Subcutaneous abdominal adipose tissue (tissue), 5 donors: ENCODE measurements at regions not wholly inside any gene's neighbourhood (a gene's known extent, or its start where the extent isn't known, plus 50 kb on each side); places are given as distances from the start of the nearest gene placed in this dataset.

Experiments
- H3K27ac ChIP-seq: one replicate; pipeline ENCODE4 v1.7.0; 2013; ENCODE audit warnings: low read depth, mild to moderate bottlenecking, inconsistent platforms, low read length, moderate library complexity
- H3K27me3 ChIP-seq, 5 donors: one replicate each; pipeline ENCODE4 v1.7.0; 2013; ENCODE audit warnings: low read length in 5 of 5, inconsistent platforms in 1 of 5; ENCODE audit not compliant: control insufficient read depth in 5 of 5, insufficient read depth in 4 of 5
- H3K36me3 ChIP-seq, 5 donors: one replicate each; pipeline ENCODE4 v1.7.0; 2013; ENCODE audit warnings: low read length in 5 of 5; ENCODE audit not compliant: control insufficient read depth in 5 of 5, insufficient read depth in 5 of 5
- H3K4me1 ChIP-seq, 5 donors: one replicate each; pipeline ENCODE4 v1.7.0; 2013; ENCODE audit warnings: low read length in 5 of 5, mild to moderate bottlenecking in 3 of 5, moderate library complexity in 1 of 5; ENCODE audit not compliant: control insufficient read depth in 5 of 5, insufficient read depth in 5 of 5
- H3K4me3 ChIP-seq, 5 donors: one replicate each; pipeline ENCODE4 v1.7.0; 2013; ENCODE audit warnings: low read length in 5 of 5, low read depth in 1 of 5
- H3K9ac ChIP-seq, 5 donors: one replicate each; pipeline ENCODE4 v1.7.0; 2013; ENCODE audit warnings: low read length in 5 of 5, mild to moderate bottlenecking in 4 of 5, moderate library complexity in 3 of 5
- H3K9me3 ChIP-seq, 5 donors: one replicate each; pipeline ENCODE4 v1.7.0; 2013; ENCODE audit warnings: low read length in 5 of 5; ENCODE audit not compliant: control insufficient read depth in 5 of 5
- donor health status: healthy.
- donor health status: healthy.
- donor health status: healthy.
- donor health status: healthy.
- donor health status: healthy.

- no peak overlapping the region for H3K9ac ChIP-seq
- H3K27me3 ChIP-seq, result peaks cover 17 to 40% (median 20%) of the 10 kb centered on the region in 5 donors
- no peak overlapping the region for H3K27ac ChIP-seq
- no peaks in the 10 kb centered on the region for H3K4me1 ChIP-seq
- H3K9me3 ChIP-seq, result no peaks in the 10 kb centered on the region
- no peaks in the 10 kb centered on the region for H3K36me3 ChIP-seq
- no peak overlapping the region for H3K4me3 ChIP-seq
Observed at GRCh38 chr1:4000811-4001251, 100.8 kb upstream of the C1orf174 start.

DNA sequence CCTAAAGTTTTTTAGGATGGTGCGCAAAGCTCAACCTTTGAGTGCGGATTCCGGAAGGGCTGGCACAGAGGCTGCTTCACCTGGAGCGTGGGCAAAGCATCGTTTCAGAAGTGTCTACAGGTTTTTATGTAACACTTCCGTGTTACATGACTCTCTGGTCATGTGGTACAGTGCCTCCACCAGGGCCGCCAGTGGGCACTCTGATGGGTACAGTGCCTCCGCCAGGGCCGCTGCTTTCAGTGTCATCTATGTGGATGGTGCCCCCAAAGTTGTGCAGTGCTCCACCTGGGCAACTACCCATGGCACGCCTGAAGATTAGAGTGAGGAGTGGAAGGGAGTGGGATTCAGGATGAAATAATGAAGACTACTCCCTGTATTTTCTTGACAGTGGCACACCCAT lies 101.4 kb upstream of the C1orf174 start:
- peaks cover 17 to 40% (median 23%) of the 10 kb centered on the region in 5 donors for H3K27me3 ChIP-seq
- no peak overlapping the region for H3K9ac ChIP-seq
- peaks cover 0 to 4% (median 0%) of the 10 kb centered on the region in 5 donors for H3K9me3 ChIP-seq
- H3K4me3 ChIP-seq, result no peak overlapping the region
- no peak overlapping the region for H3K27ac ChIP-seq
- no peaks in the 10 kb centered on the region for H3K36me3 ChIP-seq
- no peaks in the 10 kb centered on the region for H3K4me1 ChIP-seq

DNA sequence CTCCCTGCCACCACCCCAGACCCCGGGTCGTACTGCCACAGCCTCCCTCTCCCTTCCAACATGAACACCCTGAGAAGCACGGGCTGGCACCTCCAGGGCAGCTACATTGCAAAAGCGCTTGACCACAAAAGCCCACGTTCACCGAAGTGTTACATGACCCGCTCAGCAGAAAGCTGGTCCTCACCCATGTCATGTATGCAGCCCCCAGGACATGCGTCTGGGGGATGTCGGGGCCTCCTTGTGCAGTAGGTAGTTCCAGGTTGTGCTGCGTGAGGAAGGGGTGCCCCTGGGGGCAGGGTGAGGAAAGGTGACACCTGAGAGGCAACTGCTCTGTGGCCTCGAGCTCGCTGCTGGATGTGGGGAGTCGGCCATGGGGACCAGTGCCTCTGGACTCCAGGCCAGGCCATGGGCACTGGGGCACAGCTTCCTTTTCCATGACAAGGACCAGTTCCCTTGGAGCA lies 102.0 kb upstream of the C1orf174 start:
- Histone ChIP-seq H3K4me3 (no peak overlapping the region), H3K27me3 (peaks cover 17 to 37% (median 20%) of the 10 kb centered on the region in 5 donors), H3K9ac (no peak overlapping the region), H3K4me1 (no peaks in the 10 kb centered on the region), H3K9me3 (peaks cover 0 to 10% (median 0%) of the 10 kb centered on the region in 5 donors), H3K36me3 (no peaks in the 10 kb centered on the region), H3K27ac (no peak overlapping the region)

- Histone ChIP-seq H3K9me3 (peaks cover 0 to 14% (median 3%) of the 10 kb centered on the region in 5 donors), H3K36me3 (no peaks in the 10 kb centered on the region), H3K27me3 (peaks cover 17 to 34% (median 20%) of the 10 kb centered on the region in 5 donors), H3K4me3 (no peak overlapping the region), H3K9ac (no peak overlapping the region), H3K27ac (no peak overlapping the region), H3K4me1 (no peaks in the 10 kb centered on the region)
Observed at GRCh38 chr1:4002741-4003140, 102.7 kb upstream of the C1orf174 start.

- Histone ChIP-seq H3K36me3 (no peaks in the 10 kb centered on the region), H3K27ac (no peak overlapping the region), H3K4me3 (no peak overlapping the region), H3K9me3 (peaks cover 0 to 18% (median 8%) of the 10 kb centered on the region in 5 donors), H3K4me1 (no peaks in the 10 kb centered on the region), H3K27me3 (peaks cover 14 to 34% (median 18%) of the 10 kb centered on the region in 5 donors), H3K9ac (no peak overlapping the region)
Observed at GRCh38 chr1:4003846-4004505, 103.9 kb upstream of the C1orf174 start.

GRCh38 chr1:4004635-4005430 lies 104.8 kb upstream of the C1orf174 start:
- Histone ChIP-seq H3K4me1 (no peaks in the 10 kb centered on the region), H3K27me3 (peaks cover 13 to 32% (median 14%) of the 10 kb centered on the region in 5 donors), H3K9ac (no peak overlapping the region), H3K9me3 (peaks cover 0 to 18% (median 8%) of the 10 kb centered on the region in 5 donors), H3K36me3 (no peaks in the 10 kb centered on the region), H3K27ac (no peak overlapping the region), H3K4me3 (no peak overlapping the region)

GRCh38 chr1:4005431-4005830 lies 105.4 kb upstream of the C1orf174 start:
- Histone ChIP-seq H3K4me1 (no peaks in the 10 kb centered on the region), H3K27ac (no peak overlapping the region), H3K9me3 (peaks cover 0 to 18% (median 8%) of the 10 kb centered on the region in 5 donors), H3K36me3 (no peaks in the 10 kb centered on the region), H3K27me3 (peaks cover 9 to 31% (median 14%) of the 10 kb centered on the region in 5 donors), H3K9ac (no peak overlapping the region), H3K4me3 (no peak overlapping the region)

DNA sequence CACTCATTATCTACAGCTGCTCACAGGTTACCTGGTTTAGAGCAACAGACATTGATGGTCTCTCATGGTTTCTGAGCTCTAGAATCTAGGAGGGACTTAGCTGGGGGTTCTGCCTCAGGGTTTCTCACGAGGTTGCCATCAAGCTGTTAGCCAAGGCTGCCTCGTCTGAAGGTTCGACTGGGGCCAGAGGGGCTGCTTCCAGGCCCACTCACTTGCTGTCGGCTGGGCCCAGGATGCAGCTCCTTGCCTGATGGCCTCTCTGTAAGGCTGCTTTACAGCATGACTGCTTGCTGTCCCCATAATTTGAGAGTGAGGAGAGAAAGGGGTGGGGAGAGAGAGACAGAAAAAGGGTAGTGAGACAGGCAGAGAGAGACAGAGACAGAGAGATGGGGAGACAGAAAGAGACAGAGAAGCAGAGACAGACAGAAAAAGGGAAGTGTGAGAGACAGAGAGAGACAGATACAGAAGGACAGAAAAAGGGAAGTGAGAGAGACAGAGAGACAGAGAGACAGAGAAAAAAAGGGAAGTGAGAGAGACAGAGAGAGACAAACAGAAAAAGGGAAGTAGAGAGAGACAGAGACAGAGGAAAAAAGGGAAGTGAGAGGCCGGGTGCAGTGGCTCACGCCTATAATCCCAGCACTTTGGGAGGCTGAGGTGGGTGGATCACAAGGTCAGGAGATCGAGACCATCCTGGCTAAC lies 106.8 kb upstream of the C1orf174 start:
- Histone ChIP-seq H3K4me3 (no peak overlapping the region), H3K27ac (no peak overlapping the region), H3K36me3 (no peaks in the 10 kb centered on the region), H3K4me1 (no peaks in the 10 kb centered on the region), H3K9ac (no peak overlapping the region), H3K9me3 (peaks cover 0 to 18% (median 8%) of the 10 kb centered on the region in 5 donors), H3K27me3 (peaks cover 0 to 23% (median 7%) of the 10 kb centered on the region in 5 donors)

GRCh38 chr1:4010284-4010683 lies 110.2 kb upstream of the C1orf174 start:
- H3K4me1 ChIP-seq, result no peaks in the 10 kb centered on the region
- peaks cover 0 to 18% (median 8%) of the 10 kb centered on the region in 5 donors for H3K9me3 ChIP-seq
- peaks cover 0 to 5% (median 0%) of the 10 kb centered on the region in 5 donors for H3K27me3 ChIP-seq
- H3K27ac ChIP-seq, result no peak overlapping the region
- H3K9ac ChIP-seq, result no peak overlapping the region
- H3K4me3 ChIP-seq, result no peak overlapping the region
- H3K36me3 ChIP-seq, result no peaks in the 10 kb centered on the region
